T-helper 2 cell treated with Interferon-gamma antibody and Interleukin-4, amounts not matched to agents 5 μg/mL and 100 μg/mL, for 36 hours (primary cell): ENCODE measurements at regions not wholly inside any gene's neighbourhood (a gene's known extent, or its start where the extent isn't known, plus 50 kb on each side); places are given as distances from the start of the nearest gene placed in this dataset.

Experiments used
- DNase-seq: peaks from one replicate; pipeline ENCODE4 v3.0.0; 2021; ENCODE audit warnings: low spot score
- H3K27ac Mint-ChIP-seq: one replicate; pipeline ENCODE4 v1.8.0; 2021; ENCODE audit warnings: mild to moderate bottlenecking, mixed read lengths
- H3K27me3 Mint-ChIP-seq: one replicate; pipeline ENCODE4 v1.8.0; 2021; ENCODE audit warnings: low read depth, mixed read lengths
- H3K36me3 Mint-ChIP-seq: one replicate; pipeline ENCODE4 v1.8.0; 2021; ENCODE audit warnings: low read depth, mixed read lengths
- H3K4me1 Mint-ChIP-seq: one replicate; pipeline ENCODE4 v1.8.0; 2021; ENCODE audit warnings: low read depth, mixed read lengths
- H3K4me3 Mint-ChIP-seq: one replicate; pipeline ENCODE4 v1.8.0; 2022; ENCODE audit warnings: mild to moderate bottlenecking, moderate library complexity, mixed read lengths
- H3K9me3 Mint-ChIP-seq: one replicate; pipeline ENCODE4 v1.8.0; 2021; ENCODE audit warnings: mixed read lengths

- no peaks in the 10 kb centered on the region for H3K36me3 Mint-ChIP-seq
- H3K9me3 Mint-ChIP-seq, result no peaks in the 10 kb centered on the region
- H3K27me3 Mint-ChIP-seq, result no peaks in the 10 kb centered on the region
- no peak for DNase-seq
- H3K4me3 Mint-ChIP-seq, result no peak overlapping the region
- no peaks in the 10 kb centered on the region for H3K4me1 Mint-ChIP-seq
- H3K27ac Mint-ChIP-seq, result no peak overlapping the region
Measured at GRCh38 chr15:93830221-93831080, 400.9 kb upstream of the MCTP2 start.

GRCh38 chr15:93829115-93829870, 402.1 kb upstream of the MCTP2 start:
- no peak for DNase-seq
- Mint-ChIP-seq H3K27me3 (no peaks in the 10 kb centered on the region), H3K4me3 (no peak overlapping the region), H3K36me3 (no peaks in the 10 kb centered on the region), H3K9me3 (no peaks in the 10 kb centered on the region), H3K27ac (no peak overlapping the region), H3K4me1 (no peaks in the 10 kb centered on the region)

DNA sequence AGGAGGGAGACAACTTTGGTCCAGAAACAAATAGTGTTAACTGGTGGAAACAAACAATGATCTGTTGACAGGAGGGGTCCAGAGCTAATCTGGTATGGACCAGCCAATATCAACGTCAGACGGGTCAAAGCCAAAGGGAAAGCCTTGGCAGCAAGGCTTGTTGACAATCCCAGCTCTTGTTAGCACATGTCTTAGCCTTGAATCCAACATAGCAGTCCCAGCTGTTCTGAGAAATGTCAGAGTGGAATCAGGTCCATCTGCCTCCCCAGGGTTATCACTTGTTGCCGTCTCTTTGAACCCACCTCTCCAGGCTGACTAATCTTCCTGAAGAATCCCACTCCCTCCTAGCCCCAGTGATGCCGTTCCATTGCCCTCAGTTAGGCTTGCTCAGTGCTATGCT, 404.6 kb upstream of the MCTP2 start:
- Mint-ChIP-seq H3K9me3 (no peaks in the 10 kb centered on the region), H3K27me3 (no peaks in the 10 kb centered on the region), H3K36me3 (no peaks in the 10 kb centered on the region), H3K27ac (no peak overlapping the region), H3K4me3 (no peak overlapping the region), H3K4me1 (no peaks in the 10 kb centered on the region)
- DNase-seq, result no peak

GRCh38 chr15:93826293-93826692, 405.1 kb upstream of the MCTP2 start:
- Mint-ChIP-seq H3K27ac (no peak overlapping the region), H3K9me3 (no peaks in the 10 kb centered on the region), H3K36me3 (no peaks in the 10 kb centered on the region), H3K4me1 (no peaks in the 10 kb centered on the region), H3K4me3 (no peak overlapping the region), H3K27me3 (no peaks in the 10 kb centered on the region)
- no peak for DNase-seq

DNA sequence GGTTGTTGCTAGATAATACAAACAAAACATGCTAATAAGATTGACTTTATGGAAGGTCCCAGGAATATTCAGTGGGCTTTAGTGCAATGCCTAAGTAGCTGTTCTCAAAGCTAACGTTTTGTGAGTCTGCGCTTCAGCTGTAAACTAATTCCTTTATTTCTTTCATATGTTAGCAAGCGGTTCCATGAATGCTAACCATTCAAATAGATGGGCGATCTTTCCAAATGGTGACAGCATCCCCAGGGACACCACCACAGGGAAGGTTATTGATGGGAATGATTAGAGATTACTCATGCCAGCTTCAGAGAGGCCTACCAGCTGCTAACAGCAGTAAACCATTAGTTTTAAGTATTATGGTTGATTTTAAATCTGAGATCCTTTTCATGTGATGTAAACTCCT, 405.7 kb upstream of the MCTP2 start:
- DNase-seq, result no peak
- Mint-ChIP-seq H3K36me3 (no peaks in the 10 kb centered on the region), H3K27me3 (no peaks in the 10 kb centered on the region), H3K4me1 (no peaks in the 10 kb centered on the region), H3K9me3 (no peaks in the 10 kb centered on the region), H3K4me3 (no peak overlapping the region), H3K27ac (no peak overlapping the region)

DNA sequence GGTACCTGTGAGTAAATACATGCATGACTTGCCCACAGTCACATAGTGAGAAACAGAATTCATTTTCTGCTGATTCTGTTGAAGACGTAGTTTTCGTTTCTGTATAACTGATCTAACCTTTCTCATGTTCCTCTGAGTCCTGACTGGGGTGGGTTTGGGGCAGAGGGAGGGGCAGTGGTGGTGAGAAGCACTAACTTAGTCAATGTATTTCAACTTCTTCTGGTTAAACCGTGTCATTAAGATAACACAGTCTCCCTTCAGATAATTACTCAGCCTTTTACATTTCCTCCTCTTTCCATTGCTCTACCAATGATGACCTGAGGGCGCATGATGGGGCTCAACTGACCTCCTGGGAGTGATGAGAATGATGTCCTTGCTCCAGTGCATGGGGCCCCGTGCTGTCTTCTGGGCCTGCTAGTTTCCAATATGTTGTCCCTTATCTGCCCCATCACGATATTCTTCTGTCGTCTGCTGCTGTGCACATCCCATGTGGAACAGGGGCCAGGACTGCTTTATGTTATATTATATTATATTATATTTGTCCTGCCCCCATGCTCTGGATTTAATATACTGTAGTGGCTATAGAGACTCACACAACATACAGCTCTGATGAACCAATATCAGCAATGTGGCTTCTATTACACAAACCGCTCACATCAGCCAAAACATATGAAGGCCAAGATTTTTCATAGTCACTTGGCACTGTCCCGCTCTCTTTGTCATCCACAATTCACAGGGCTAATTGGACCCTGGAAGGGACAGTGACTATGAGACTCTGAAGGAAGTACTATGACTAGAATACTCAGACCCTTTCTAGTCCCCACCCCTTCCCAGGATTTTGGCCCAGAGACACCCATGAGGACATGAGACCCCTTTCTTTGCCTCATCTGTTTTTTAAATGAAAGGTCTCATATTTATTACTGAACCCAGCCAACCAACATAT, 407.1 kb upstream of the MCTP2 start:
- Mint-ChIP-seq H3K36me3 (no peaks in the 10 kb centered on the region), H3K4me1 (no peaks in the 10 kb centered on the region), H3K27ac (no peak overlapping the region), H3K9me3 (no peaks in the 10 kb centered on the region), H3K27me3 (no peaks in the 10 kb centered on the region), H3K4me3 (no peak overlapping the region)
- DNase-seq, result no peak

DNA sequence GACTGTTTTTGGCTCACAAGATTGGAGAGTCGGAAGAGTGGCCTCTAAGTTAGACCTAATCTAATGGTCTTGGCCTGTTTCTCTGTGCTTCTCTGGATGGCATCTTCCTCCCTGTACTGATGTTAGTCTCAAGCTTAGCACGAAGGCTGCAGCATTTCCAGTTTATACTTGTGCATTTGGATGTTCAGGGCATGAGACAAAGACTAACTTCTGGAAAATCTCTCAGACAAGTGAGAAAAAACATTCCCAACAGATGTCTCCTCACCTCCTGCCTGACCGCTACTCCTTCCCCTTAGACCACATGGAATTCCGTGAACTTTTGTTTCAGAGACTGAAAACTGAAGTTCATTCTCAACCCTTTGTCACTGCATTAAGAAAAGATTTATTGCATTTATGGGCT, 410.8 kb upstream of the MCTP2 start:
- no peak for DNase-seq
- H3K27me3 Mint-ChIP-seq, result no peaks in the 10 kb centered on the region
- no peak overlapping the region for H3K27ac Mint-ChIP-seq

DNA sequence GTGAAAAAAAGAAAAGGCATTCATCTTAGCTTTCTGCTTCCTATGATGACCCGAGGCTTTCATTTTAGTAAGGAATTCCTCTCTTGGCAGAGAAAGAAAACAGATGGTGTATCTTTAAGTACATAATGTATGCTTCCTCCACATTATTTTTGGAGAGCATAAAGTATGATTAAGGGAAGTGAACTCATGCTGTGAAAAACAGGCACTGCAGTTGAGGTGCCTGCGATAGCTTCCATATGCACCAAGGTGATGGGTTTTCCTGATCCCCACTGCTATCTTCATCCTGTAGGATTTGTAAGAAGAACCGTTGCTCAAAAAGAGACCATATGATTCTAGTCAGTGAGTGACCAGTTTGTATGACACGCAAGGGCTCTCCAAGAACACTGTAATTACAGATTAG, 411.5 kb upstream of the MCTP2 start:
- Mint-ChIP-seq H3K4me3 (no peak overlapping the region), H3K36me3 (no peaks in the 10 kb centered on the region), H3K9me3 (no peaks in the 10 kb centered on the region), H3K4me1 (no peaks in the 10 kb centered on the region), H3K27me3 (no peaks in the 10 kb centered on the region), H3K27ac (no peak overlapping the region)
- DNase-seq, result no peak

More for the DNA sequence above, 410.8 kb upstream of the MCTP2 start:
- no peak overlapping the region for H3K4me3 Mint-ChIP-seq
- no peaks in the 10 kb centered on the region for H3K4me1 Mint-ChIP-seq
- H3K9me3 Mint-ChIP-seq, result no peaks in the 10 kb centered on the region
- no peaks in the 10 kb centered on the region for H3K36me3 Mint-ChIP-seq

DNA sequence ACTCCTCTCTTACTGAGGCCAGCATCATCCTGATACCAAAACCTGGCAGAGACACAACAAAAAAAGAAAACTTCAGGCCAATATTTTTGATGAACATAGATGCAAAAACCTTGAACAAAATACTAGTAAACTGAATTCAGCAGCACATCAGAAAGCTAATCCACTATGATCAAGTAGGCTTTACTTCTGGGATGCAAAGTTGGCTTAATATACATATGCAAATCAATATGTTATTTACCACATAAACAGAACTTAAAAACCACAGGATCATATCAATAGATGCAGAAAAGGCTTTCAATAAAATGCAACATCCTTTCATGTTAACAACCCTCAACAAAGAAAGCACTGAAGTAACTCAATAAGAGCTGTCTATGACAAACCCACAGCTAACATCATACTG, 414.5 kb upstream of the MCTP2 start:
- Mint-ChIP-seq H3K27me3 (no peaks in the 10 kb centered on the region), H3K4me3 (no peak overlapping the region), H3K36me3 (no peaks in the 10 kb centered on the region), H3K9me3 (no peaks in the 10 kb centered on the region), H3K4me1 (no peaks in the 10 kb centered on the region), H3K27ac (no peak overlapping the region)
- no peak for DNase-seq

DNA sequence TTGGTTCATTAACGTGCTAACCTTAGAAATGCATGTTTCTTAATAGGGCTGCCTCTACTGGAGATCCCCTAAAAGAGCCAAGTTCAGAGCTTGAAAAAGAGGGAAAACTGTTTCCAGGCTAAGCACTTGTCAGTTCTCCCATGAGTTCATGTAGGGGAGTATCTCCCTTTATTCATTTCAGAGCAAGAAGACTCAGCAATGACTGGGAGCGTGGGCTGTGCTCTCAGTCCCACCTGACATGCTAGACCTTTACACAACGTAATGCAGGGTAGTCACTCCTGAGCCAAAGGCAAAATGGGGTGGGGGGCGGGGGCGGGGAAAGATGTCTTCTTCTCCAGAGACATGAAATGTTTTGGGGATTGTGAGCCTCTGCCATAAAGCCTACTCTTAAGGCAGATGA, 420.1 kb upstream of the MCTP2 start:
- H3K27ac Mint-ChIP-seq, result no peak overlapping the region
- no peaks in the 10 kb centered on the region for H3K36me3 Mint-ChIP-seq
- H3K4me1 Mint-ChIP-seq, result no peaks in the 10 kb centered on the region
- H3K27me3 Mint-ChIP-seq, result no peaks in the 10 kb centered on the region
- no peak for DNase-seq
- H3K9me3 Mint-ChIP-seq, result no peaks in the 10 kb centered on the region
- no peak overlapping the region for H3K4me3 Mint-ChIP-seq

GRCh38 chr15:93809516-93809915, 421.8 kb upstream of the MCTP2 start:
- Mint-ChIP-seq H3K27ac (no peak overlapping the region), H3K27me3 (no peaks in the 10 kb centered on the region), H3K4me1 (no peaks in the 10 kb centered on the region)

DNA sequence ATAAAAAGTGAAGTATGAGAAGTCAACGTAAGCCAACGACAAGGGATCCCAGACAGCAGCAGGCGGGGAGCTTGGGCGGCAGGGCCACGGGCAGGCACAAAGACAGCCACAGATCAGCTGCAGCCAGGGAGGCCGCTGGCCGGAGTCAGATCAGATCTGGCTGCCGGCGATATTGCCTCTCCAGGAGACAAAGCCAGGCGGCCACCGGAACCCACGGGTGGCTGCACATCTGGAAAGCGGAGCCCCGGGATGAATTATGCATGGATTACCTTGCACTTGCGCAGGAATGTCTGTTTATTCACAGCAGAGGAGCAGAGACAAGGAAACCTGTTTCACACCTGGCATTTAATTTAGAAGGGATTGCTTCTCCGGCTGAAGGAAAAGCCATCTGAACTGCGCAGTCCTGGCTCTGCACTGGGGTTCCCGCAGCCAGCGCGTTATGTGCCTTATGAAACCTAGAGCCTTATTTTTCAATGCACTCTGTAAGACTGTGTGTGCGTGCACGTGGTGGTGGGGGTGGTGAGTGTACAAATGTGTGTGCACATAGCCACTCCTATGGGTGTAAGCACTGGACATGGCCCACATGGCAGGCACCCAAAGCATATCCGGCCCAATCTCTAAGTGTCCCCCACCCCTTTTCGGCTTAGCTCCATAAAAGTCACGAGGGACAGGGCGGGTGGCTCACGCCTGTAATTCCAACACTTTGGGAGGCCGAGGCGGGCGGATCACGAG, 427.8 kb upstream of the MCTP2 start:
- Mint-ChIP-seq H3K27me3 (no peaks in the 10 kb centered on the region), H3K27ac (no peak overlapping the region), H3K36me3 (no peaks in the 10 kb centered on the region), H3K4me1 (no peaks in the 10 kb centered on the region), H3K4me3 (no peak overlapping the region), H3K9me3 (no peaks in the 10 kb centered on the region)
- DNase-seq, result no peak

More at GRCh38 chr15:93809516-93809915, 421.8 kb upstream of the MCTP2 start:
- no peak overlapping the region for H3K4me3 Mint-ChIP-seq
- no peaks in the 10 kb centered on the region for H3K36me3 Mint-ChIP-seq
- no peak for DNase-seq
- no peaks in the 10 kb centered on the region for H3K9me3 Mint-ChIP-seq

DNA sequence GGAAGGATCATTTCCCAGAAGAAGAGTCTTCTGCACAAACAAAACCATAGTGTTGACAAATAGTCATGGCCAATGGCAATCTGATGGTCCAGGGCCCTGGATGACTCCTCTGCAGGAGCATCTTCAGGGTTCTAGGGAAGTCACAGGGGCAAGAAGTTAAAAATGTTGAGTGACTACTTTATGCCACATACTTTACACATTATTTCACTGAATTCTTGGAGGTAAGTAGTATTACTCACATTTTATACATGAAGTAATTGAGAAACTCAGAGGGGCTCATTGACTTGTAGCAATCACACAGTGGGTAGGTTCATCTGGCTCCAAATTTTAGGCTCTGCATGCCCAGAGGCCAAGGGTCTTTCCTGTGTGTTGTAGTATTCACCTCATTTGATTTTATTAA, 430.2 kb upstream of the MCTP2 start:
- no peak overlapping the region for H3K4me3 Mint-ChIP-seq
- no peaks in the 10 kb centered on the region for H3K9me3 Mint-ChIP-seq
- no peaks in the 10 kb centered on the region for H3K36me3 Mint-ChIP-seq
- H3K27ac Mint-ChIP-seq, result no peak overlapping the region
- H3K4me1 Mint-ChIP-seq, result no peaks in the 10 kb centered on the region
- no peak for DNase-seq
- H3K27me3 Mint-ChIP-seq, result no peaks in the 10 kb centered on the region
